Smooth muscle cell (in vitro differentiated cells): ENCODE measurements at regions not wholly inside any gene's neighbourhood (a gene's known extent, or its start where the extent isn't known, plus 50 kb on each side); places are given as distances from the start of the nearest gene placed in this dataset.

ENCODE experiments used
- DNase-seq: peaks from one replicate; lab custom pipeline; 2025; ENCODE audit not compliant: unreplicated experiment; lab: John Stamatoyannopoulos, UW
- H2AFZ ChIP-seq: fragments of 200-600 bp; sonication (generic); 2 replicates; pipeline ENCODE4 v1.6.0; 2016; ENCODE audit warnings: antibody characterized with exemption, low read depth, mild to moderate bottlenecking
- H3F3A ChIP-seq: fragments of 200-600 bp; sonication (generic); 2 replicates; pipeline ENCODE4 v1.6.0; 2017; ENCODE audit warnings: antibody characterized with exemption, low read depth
- H3K27ac ChIP-seq: fragments of 200-600 bp; sonication (generic); 2 replicates; pipeline ENCODE4 v1.5.1; 2016; ENCODE audit warnings: low read depth, mild to moderate bottlenecking
- H3K27me3 ChIP-seq: fragments of 200-600 bp; sonication (generic); 2 replicates; pipeline ENCODE4 v1.6.1; 2016; ENCODE audit warnings: low read depth, mild to moderate bottlenecking
- H3K36me3 ChIP-seq: fragments of 200-600 bp; sonication (generic); 2 replicates; pipeline ENCODE4 v1.5.1; 2016; ENCODE audit warnings: low read depth
- H3K4me1 ChIP-seq: fragments of 200-600 bp; sonication (generic); 2 replicates; pipeline ENCODE4 v1.5.1; 2016; ENCODE audit warnings: low read depth
- H3K4me2 ChIP-seq: fragments of 200-600 bp; sonication (generic); 2 replicates; pipeline ENCODE4 v1.6.0; 2016; ENCODE audit warnings: mild to moderate bottlenecking
- H3K4me3 ChIP-seq: fragments of 200-600 bp; sonication (generic); 2 replicates; pipeline ENCODE4 v1.5.1; 2016; ENCODE audit warnings: mild to moderate bottlenecking
- H3K79me2 ChIP-seq: fragments of 200-600 bp; sonication (generic); 2 replicates; pipeline ENCODE4 v1.6.0; 2016; ENCODE audit warnings: low read depth, mild to moderate bottlenecking
- H3K9ac ChIP-seq: fragments of 200-600 bp; sonication (generic); 2 replicates; pipeline ENCODE4 v1.6.0; 2016; ENCODE audit warnings: low read depth
- H3K9me3 ChIP-seq: fragments of 200-600 bp; sonication (generic); replicated peaks from 2 replicates; pipeline ENCODE4 v1.5.1; 2016; ENCODE audit warnings: low read depth
- H4K20me1 ChIP-seq: fragments of 200-600 bp; sonication (generic); 2 replicates; pipeline ENCODE4 v1.6.0; 2016; ENCODE audit warnings: low read depth
- CTCF ChIP-seq: fragments of 200-600 bp; sonication (generic); IDR thresholded peaks from 2 replicates; pipeline ENCODE4 v1.5.1; 2017; ENCODE audit warnings: borderline replicate concordance, mild to moderate bottlenecking, antibody characterized with exemption; ENCODE audit not compliant: insufficient read depth, poor library complexity, severe bottlenecking
- WGBS: methylation state at CpG from one replicate; pipeline ENCODE4 v1.1.7; 2016; ENCODE audit warnings: low lambda C conversion rate; 5-methylcytosine and 5-hydroxymethylcytosine counted together

- WGBS: 93% methylated on average over 1 of the region's 1 CpG
- Histone ChIP-seq H3F3A (peaks cover 19% of the 10 kb centered on the region), H3K27me3 (no peaks in the 10 kb centered on the region), H2AFZ (no peak overlapping the region), H3K4me1 (no peaks in the 10 kb centered on the region), H3K27ac (no peak overlapping the region), H3K9me3 (peaks cover 5% of the 10 kb centered on the region), H3K4me2 (no peak overlapping the region), H3K36me3 (no peaks in the 10 kb centered on the region), H3K4me3 (no peak overlapping the region), H3K79me2 (no peaks in the 10 kb centered on the region), H4K20me1 (no peaks in the 10 kb centered on the region), H3K9ac (no peak overlapping the region)
- TF ChIP-seq CTCF: no peak
- DNase-seq: no peak
Measured at GRCh38 chr20:54337144-54337543, 129.3 kb downstream of the PFDN4 start.

DNA sequence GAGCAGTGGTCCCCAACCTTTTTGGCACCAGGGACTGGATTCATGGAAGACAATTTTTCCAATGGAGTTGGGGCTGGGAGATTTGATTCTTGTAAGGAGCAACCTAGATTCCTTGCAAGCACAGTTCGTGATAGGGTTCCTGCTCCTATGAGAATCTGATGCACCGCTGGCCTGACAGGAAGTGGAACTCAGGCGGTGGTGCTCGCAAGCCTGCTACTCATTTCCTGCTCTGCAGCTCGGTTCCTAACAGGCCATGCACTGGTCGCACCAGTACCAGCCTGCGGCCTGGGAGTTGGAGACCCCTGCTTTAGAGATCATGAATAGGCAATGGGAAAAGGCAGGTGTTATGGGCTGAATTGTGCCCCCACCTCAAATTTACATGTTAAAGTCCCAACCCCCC, 131.2 kb downstream of the PFDN4 start:
- no peak overlapping the region for H3K9ac ChIP-seq
- no peaks in the 10 kb centered on the region for H3K79me2 ChIP-seq
- no peak overlapping the region for H3K4me3 ChIP-seq
- H3F3A ChIP-seq: peaks cover 7% of the 10 kb centered on the region
- DNase-seq: no peak
- no peaks in the 10 kb centered on the region for H3K27me3 ChIP-seq
- H3K4me1 ChIP-seq: no peaks in the 10 kb centered on the region
- H3K9me3 ChIP-seq: peaks cover 5% of the 10 kb centered on the region
- H3K4me2 ChIP-seq: no peak overlapping the region
- no peak overlapping the region for H3K27ac ChIP-seq
- no peaks in the 10 kb centered on the region for H3K36me3 ChIP-seq
- WGBS: 92% methylated on average over 7 of the region's 7 CpGs
- H4K20me1 ChIP-seq: no peaks in the 10 kb centered on the region
- TF ChIP-seq CTCF: no peak
- no peak overlapping the region for H2AFZ ChIP-seq

- Histone ChIP-seq H3K36me3 (no peaks in the 10 kb centered on the region), H3K27ac (peak overlapping the region; percentile 75), H3K79me2 (no peaks in the 10 kb centered on the region), H3F3A (peaks cover 7% of the 10 kb centered on the region), H3K4me3 (no peak overlapping the region), H3K9me3 (peaks cover 5% of the 10 kb centered on the region), H2AFZ (peak overlapping the region; percentile 75), H3K9ac (no peak overlapping the region), H3K27me3 (no peaks in the 10 kb centered on the region), H4K20me1 (no peaks in the 10 kb centered on the region), H3K4me1 (peaks cover 4% of the 10 kb centered on the region), H3K4me2 (peak overlapping the region; percentile 69)
- 88% methylated on average over 1 of the region's 1 CpG for WGBS
- no peak for DNase-seq
- TF ChIP-seq CTCF: no peak
Measured at GRCh38 chr20:54340206-54340605, 132.3 kb downstream of the PFDN4 start.

- H3K4me2 ChIP-seq: peak overlapping the region; percentile 69
- H3F3A ChIP-seq: peaks cover 7% of the 10 kb centered on the region
- no peak overlapping the region for H3K9ac ChIP-seq
- no peak for TF ChIP-seq CTCF
- WGBS: 11% methylated on average over 4 of the region's 4 CpGs
- H3K36me3 ChIP-seq: no peaks in the 10 kb centered on the region
- peak overlapping the region; percentile 75 for H3K27ac ChIP-seq
- DNase-seq: no peak
- peaks cover 5% of the 10 kb centered on the region for H3K9me3 ChIP-seq
- H3K4me3 ChIP-seq: no peak overlapping the region
- peak overlapping the region; percentile 75 for H2AFZ ChIP-seq
- H3K79me2 ChIP-seq: no peaks in the 10 kb centered on the region
- H4K20me1 ChIP-seq: no peaks in the 10 kb centered on the region
- no peaks in the 10 kb centered on the region for H3K27me3 ChIP-seq
- H3K4me1 ChIP-seq: peaks cover 4% of the 10 kb centered on the region
Measured at GRCh38 chr20:54340667-54341081, 132.8 kb downstream of the PFDN4 start.
